Hepatocyte (in vitro differentiated cells): ENCODE measurements at regions not wholly inside any gene's neighbourhood (a gene's known extent, or its start where the extent isn't known, plus 50 kb on each side); places are given as distances from the start of the nearest gene placed in this dataset.
"Not testable (repeated sequence)": the region's sequence is repeated elsewhere in the genome, so short reads cannot be mapped to it uniquely, and the experiment has no call there.

Source experiments
- DNase-seq: peaks from one replicate; pipeline ENCODE4 v3.0.0-alpha.2; 2016; ENCODE audit warnings: low spot score
- H2AFZ ChIP-seq: fragments of 200-600 bp; sonication (generic); 2 replicates; pipeline ENCODE4 v1.6.0; 2016; ENCODE audit warnings: antibody characterized with exemption, mild to moderate bottlenecking
- H3K27ac ChIP-seq: fragments of 200-600 bp; sonication (generic); 2 replicates; pipeline ENCODE4 v1.5.1; 2016; ENCODE audit warnings: mild to moderate bottlenecking
- H3K27me3 ChIP-seq: fragments of 200-600 bp; sonication (generic); 2 replicates; pipeline ENCODE4 v1.6.1; 2016
- H3K36me3 ChIP-seq: fragments of 200-600 bp; sonication (generic); replicated peaks from 2 replicates; pipeline ENCODE4 v1.5.1; 2016; ENCODE audit warnings: low read depth; ENCODE audit not compliant: insufficient read depth
- H3K4me1 ChIP-seq: fragments of 200-600 bp; sonication (generic); 2 replicates; pipeline ENCODE4 v1.5.1; 2016; ENCODE audit warnings: mild to moderate bottlenecking, moderate library complexity; ENCODE audit not compliant: insufficient read depth
- H3K4me2 ChIP-seq: fragments of 200-600 bp; sonication (generic); 2 replicates; pipeline ENCODE4 v1.6.0; 2016
- H3K4me3 ChIP-seq: fragments of 200-600 bp; sonication (generic); 2 replicates; pipeline ENCODE4 v1.5.1; 2016; ENCODE audit warnings: mild to moderate bottlenecking
- H3K79me2 ChIP-seq: fragments of 200-600 bp; sonication (generic); 2 replicates; pipeline ENCODE4 v1.6.0; 2017; ENCODE audit warnings: mild to moderate bottlenecking
- H3K9me2 ChIP-seq: fragments of 200-600 bp; sonication (generic); replicated peaks from 2 replicates; pipeline ENCODE4 v1.6.0; 2017; ENCODE audit warnings: mild to moderate bottlenecking; ENCODE audit not compliant: insufficient read depth
- H3K9me3 ChIP-seq: fragments of 200-600 bp; sonication (generic); 2 replicates; pipeline ENCODE4 v1.5.1; 2016; ENCODE audit warnings: low read depth, mild to moderate bottlenecking
- H4K20me1 ChIP-seq: fragments of 200-600 bp; sonication (generic); 2 replicates; pipeline ENCODE4 v1.6.0; 2016; ENCODE audit warnings: mild to moderate bottlenecking; ENCODE audit not compliant: insufficient read depth, poor library complexity, severe bottlenecking
- CTCF ChIP-seq: fragments of 200-600 bp; sonication (generic); IDR thresholded peaks from 2 replicates; pipeline ENCODE4 v1.5.1; 2016; ENCODE audit warnings: antibody characterized with exemption, mild to moderate bottlenecking; ENCODE audit not compliant: poor library complexity
- EZH2 ChIP-seq: fragments of 200-600 bp; sonication (generic); IDR thresholded peaks from 2 replicates; pipeline ENCODE4 v1.6.1; 2016; ENCODE audit warnings: antibody characterized with exemption, mild to moderate bottlenecking, borderline replicate concordance
- EZH2phosphoT487 ChIP-seq: fragments of 200-600 bp; sonication (generic); IDR thresholded peaks from one replicate; pipeline ENCODE4 v1.6.1; 2018; ENCODE audit warnings: antibody characterized with exemption, mild to moderate bottlenecking, low read depth, moderate library complexity; ENCODE audit not compliant: unreplicated experiment, severe bottlenecking
- WGBS: methylation state at CpG from one replicate; pipeline ENCODE4 v1.1.6; 2016; ENCODE audit warnings: low lambda C conversion rate; ENCODE audit errors: missing lambda C conversion rate; 5-methylcytosine and 5-hydroxymethylcytosine counted together

- no peaks in the 10 kb centered on the region for H3K36me3 ChIP-seq
- H3K4me2 ChIP-seq = no peak overlapping the region
- WGBS = 30% methylated on average over 4 of the region's 4 CpGs
- peak; percentile 23 for DNase-seq
- no peaks in the 10 kb centered on the region for H3K27me3 ChIP-seq
- H4K20me1 ChIP-seq = no peaks in the 10 kb centered on the region
- TF ChIP-seq CTCF = no peak
- no peak for TF ChIP-seq EZH2
- no peak for TF ChIP-seq EZH2phosphoT487
- H3K27ac ChIP-seq = no peak overlapping the region
- H3K4me3 ChIP-seq = no peak overlapping the region
- no peak overlapping the region for H2AFZ ChIP-seq
- no peaks in the 10 kb centered on the region for H3K4me1 ChIP-seq
- H3K9me2 ChIP-seq = no peaks in the 10 kb centered on the region
- H3K9me3 ChIP-seq = peaks cover 64% of the 10 kb centered on the region
- H3K79me2 ChIP-seq = no peaks in the 10 kb centered on the region
Measured at GRCh38 chr15:20346082-20346805, 195.4 kb downstream of the GOLGA6L6 start.

- H3K27me3 ChIP-seq = no peaks in the 10 kb centered on the region
- no peak overlapping the region for H3K4me3 ChIP-seq
- H3K4me1 ChIP-seq = no peaks in the 10 kb centered on the region
- peak; percentile 11 for DNase-seq
- no peaks in the 10 kb centered on the region for H3K9me2 ChIP-seq
- 62% methylated on average over 7 of the region's 7 CpGs for WGBS
- no peak overlapping the region for H3K27ac ChIP-seq
- H2AFZ ChIP-seq = no peak overlapping the region
- H3K4me2 ChIP-seq = no peak overlapping the region
- H4K20me1 ChIP-seq = no peaks in the 10 kb centered on the region
- no peaks in the 10 kb centered on the region for H3K36me3 ChIP-seq
- peaks cover 72% of the 10 kb centered on the region for H3K9me3 ChIP-seq
- TF ChIP-seq EZH2phosphoT487 = no peak
- TF ChIP-seq EZH2 = no peak
- TF ChIP-seq CTCF = no peak
- H3K79me2 ChIP-seq = no peaks in the 10 kb centered on the region
Measured at GRCh38 chr15:20345401-20345958, 196.1 kb downstream of the GOLGA6L6 start.

GRCh38 chr15:20344601-20345400 is 196.8 kb downstream of the GOLGA6L6 start:
- H3K9me2 ChIP-seq = no peaks in the 10 kb centered on the region
- H2AFZ ChIP-seq = no peak overlapping the region
- no peak overlapping the region for H3K4me2 ChIP-seq
- WGBS = 72% methylated on average over 12 of the region's 12 CpGs
- no peaks in the 10 kb centered on the region for H4K20me1 ChIP-seq
- H3K4me1 ChIP-seq = no peaks in the 10 kb centered on the region
- TF ChIP-seq EZH2 = no peak
- no peak for TF ChIP-seq EZH2phosphoT487
- TF ChIP-seq CTCF = no peak
- no peaks in the 10 kb centered on the region for H3K36me3 ChIP-seq
- DNase-seq = peak; percentile 28
- H3K79me2 ChIP-seq = no peaks in the 10 kb centered on the region
- no peak overlapping the region for H3K27ac ChIP-seq
- peaks cover 74% of the 10 kb centered on the region for H3K9me3 ChIP-seq
- H3K4me3 ChIP-seq = no peak overlapping the region
- no peaks in the 10 kb centered on the region for H3K27me3 ChIP-seq

- not testable (repeated sequence) for H4K20me1 ChIP-seq, H3K27me3 ChIP-seq, H3K79me2 ChIP-seq, H2AFZ ChIP-seq, H3K4me3 ChIP-seq, H3K9me2 ChIP-seq, H3K4me1 ChIP-seq, H3K4me2 ChIP-seq, H3K36me3 ChIP-seq, H3K27ac ChIP-seq
- peak; percentile 17 for DNase-seq
- peaks cover 70% of the 10 kb centered on the region for H3K9me3 ChIP-seq
- WGBS = 85% methylated on average over 10 of the region's 10 CpGs
Measured at GRCh38 chr15:20343395-20344211, 198.0 kb downstream of the GOLGA6L6 start.

- H3K79me2 ChIP-seq, H3K4me2 ChIP-seq, H2AFZ ChIP-seq, H3K27ac ChIP-seq, H3K4me1 ChIP-seq, H3K4me3 ChIP-seq, H4K20me1 ChIP-seq, H3K36me3 ChIP-seq, H3K27me3 ChIP-seq, H3K9me2 ChIP-seq: not testable (repeated sequence)
- peak; percentile 9 for DNase-seq
- 59% methylated on average over 4 of the region's 4 CpGs for WGBS
- H3K9me3 ChIP-seq = peaks cover 66% of the 10 kb centered on the region
Measured at GRCh38 chr15:20342601-20343394, 198.8 kb downstream of the GOLGA6L6 start.
